Naive B cell (primary cell): ENCODE measurements at regions not wholly inside any gene's neighbourhood (a gene's known extent, or its start where the extent isn't known, plus 50 kb on each side); places are given as distances from the start of the nearest gene placed in this dataset.
"Not testable (repeated sequence)": the region's sequence is repeated elsewhere in the genome, so short reads cannot be mapped to it uniquely, and the experiment has no call there.

Source experiments
- ATAC-seq, 2 donors: fragments of 150-1000 bp; cut with Tn5 transposase; 2 replicates each; pipeline ENCODE4 v1.10.0; 2021; ENCODE audit warnings: low read depth in 2 of 2, mild to moderate bottlenecking in 2 of 2, moderate library complexity in 2 of 2
- DNase-seq: peaks from one replicate; pipeline ENCODE4 v3.0.0; 2022
- H3K27ac Mint-ChIP-seq, 6 donors: one replicate each; pipeline ENCODE4 v1.8.0; 2020 to 2022; ENCODE audit warnings: mild to moderate bottlenecking in 6 of 6, mixed read lengths in 6 of 6, moderate library complexity in 5 of 6, inconsistent platforms in 2 of 6
- H3K27me3 Mint-ChIP-seq, 3 donors: one replicate each; pipeline ENCODE4 v1.8.0; 2021 to 2022; ENCODE audit warnings: mixed read lengths in 3 of 3, mild to moderate bottlenecking in 1 of 3
- H3K36me3 Mint-ChIP-seq, 2 donors: one replicate each; pipeline ENCODE4 v1.8.0; 2020 to 2022; ENCODE audit warnings: mixed read lengths in 2 of 2, inconsistent platforms in 1 of 2, mild to moderate bottlenecking in 1 of 2
- H3K4me1 Mint-ChIP-seq, 3 donors: one replicate each; pipeline ENCODE4 v1.8.0; 2020 to 2022; ENCODE audit warnings: mixed read lengths in 3 of 3, inconsistent platforms in 1 of 3, mild to moderate bottlenecking in 1 of 3, moderate library complexity in 1 of 3
- H3K4me3 Mint-ChIP-seq, 8 donors: one replicate each; pipeline ENCODE4 v1.8.0; 2020 to 2022; ENCODE audit warnings: mild to moderate bottlenecking in 8 of 8, mixed read lengths in 8 of 8, moderate library complexity in 8 of 8, inconsistent platforms in 2 of 8
- H3K9me3 Mint-ChIP-seq, 7 donors: one replicate each; pipeline ENCODE4 v1.8.0; 2020 to 2022; ENCODE audit warnings: mixed read lengths in 7 of 7, mild to moderate bottlenecking in 5 of 7, inconsistent platforms in 2 of 7, moderate library complexity in 1 of 7

- ATAC-seq (peak; percentile 73 to 80), DNase-seq (no peak)
- Mint-ChIP-seq H3K4me3 (peak overlapping the region in 2 of 8 donors; percentile 44 to 49), H3K4me1 (peaks cover 7 to 25% (median 8%) of the 10 kb centered on the region in 3 donors), H3K36me3 (peaks cover 6 to 12% of the 10 kb centered on the region in 2 donors), H3K27me3 (no peaks in the 10 kb centered on the region), H3K9me3 (peaks cover 12 to 38% (median 26%) of the 10 kb centered on the region in 7 donors), H3K27ac (peak overlapping the region in 3 of 6 donors; percentile 47 to 90 (median 86))
Observed at GRCh38 chr4:79673898-79674297, 265.9 kb upstream of the GK2 start.

- H3K4me1 Mint-ChIP-seq = peaks cover 7 to 25% (median 8%) of the 10 kb centered on the region in 3 donors
- no peaks in the 10 kb centered on the region for H3K27me3 Mint-ChIP-seq
- peaks cover 16 to 42% (median 29%) of the 10 kb centered on the region in 7 donors for H3K9me3 Mint-ChIP-seq
- H3K4me3 Mint-ChIP-seq = no peak overlapping the region
- peaks cover 11 to 13% of the 10 kb centered on the region in 2 donors for H3K36me3 Mint-ChIP-seq
- DNase-seq (no peak), ATAC-seq (peak; percentile 50 to 76)
- peak overlapping the region in 2 of 6 donors; percentile 48 to 69 for H3K27ac Mint-ChIP-seq
Observed at GRCh38 chr4:79673377-79673776, 265.3 kb upstream of the GK2 start.

GRCh38 chr4:79666875-79667274 is 258.8 kb upstream of the GK2 start:
- Mint-ChIP-seq H3K27me3 (no peaks in the 10 kb centered on the region), H3K36me3 (peaks cover 13% of the 10 kb centered on the region in 2 donors), H3K4me1 (peaks cover 3 to 12% (median 11%) of the 10 kb centered on the region in 3 donors), H3K4me3 (peak overlapping the region in 1 of 8 donors; percentile 19), H3K9me3 (peaks cover 16 to 29% (median 26%) of the 10 kb centered on the region in 7 donors), H3K27ac (no peak overlapping the region)
- no peak for DNase-seq
- ATAC-seq = peak in 1 of 2 donors; percentile 51

- peaks cover 16 to 29% (median 23%) of the 10 kb centered on the region in 7 donors for H3K9me3 Mint-ChIP-seq
- no peak for DNase-seq
- H3K4me1 Mint-ChIP-seq = peaks cover 3 to 12% (median 11%) of the 10 kb centered on the region in 3 donors
- no peak for ATAC-seq
- H3K36me3 Mint-ChIP-seq = peaks cover 13% of the 10 kb centered on the region in 2 donors
- no peaks in the 10 kb centered on the region for H3K27me3 Mint-ChIP-seq
- H3K4me3 Mint-ChIP-seq = no peak overlapping the region
- H3K27ac Mint-ChIP-seq = no peak overlapping the region
Observed at GRCh38 chr4:79666112-79666511, 258.1 kb upstream of the GK2 start.

GRCh38 chr4:79663865-79664264 is 255.8 kb upstream of the GK2 start:
- DNase-seq (no peak), ATAC-seq (no peak)
- peaks cover 1 to 7% of the 10 kb centered on the region in 2 donors for H3K36me3 Mint-ChIP-seq

GRCh38 chr4:79663141-79663540 is 255.1 kb upstream of the GK2 start:
- Mint-ChIP-seq H3K27me3 (no peaks in the 10 kb centered on the region), H3K9me3 (peaks cover 4 to 17% (median 13%) of the 10 kb centered on the region in 7 donors), H3K27ac (no peak overlapping the region), H3K36me3 (no peaks in the 10 kb centered on the region), H3K4me1 (peaks cover 3 to 12% (median 11%) of the 10 kb centered on the region in 3 donors), H3K4me3 (no peak overlapping the region)
- ATAC-seq = peak; percentile 45 to 53
- DNase-seq = no peak

More at GRCh38 chr4:79663865-79664264, 255.8 kb upstream of the GK2 start:
- H3K4me3 Mint-ChIP-seq = no peak overlapping the region
- peaks cover 3 to 12% (median 11%) of the 10 kb centered on the region in 3 donors for H3K4me1 Mint-ChIP-seq
- no peaks in the 10 kb centered on the region for H3K27me3 Mint-ChIP-seq
- no peak overlapping the region for H3K27ac Mint-ChIP-seq
- H3K9me3 Mint-ChIP-seq = peaks cover 5 to 17% (median 13%) of the 10 kb centered on the region in 7 donors

- H3K9me3 Mint-ChIP-seq = peaks cover 4 to 22% (median 18%) of the 10 kb centered on the region in 7 donors
- no peak for ATAC-seq
Observed at GRCh38 chr4:79662651-79663050, 254.6 kb upstream of the GK2 start.

GRCh38 chr4:79661196-79661595 is 253.2 kb upstream of the GK2 start:
- Mint-ChIP-seq H3K36me3 (no peaks in the 10 kb centered on the region), H3K9me3 (peaks cover 4 to 28% (median 23%) of the 10 kb centered on the region in 7 donors), H3K27ac (no peak overlapping the region), H3K4me3 (no peak overlapping the region), H3K27me3 (no peaks in the 10 kb centered on the region), H3K4me1 (peaks cover 3 to 8% (median 6%) of the 10 kb centered on the region in 3 donors)
- DNase-seq = no peak
- no peak for ATAC-seq

More at GRCh38 chr4:79662651-79663050, 254.6 kb upstream of the GK2 start:
- Mint-ChIP-seq H3K36me3 (no peaks in the 10 kb centered on the region), H3K4me3 (no peak overlapping the region), H3K4me1 (peaks cover 3 to 12% (median 11%) of the 10 kb centered on the region in 3 donors), H3K27ac (no peak overlapping the region), H3K27me3 (no peaks in the 10 kb centered on the region)
- DNase-seq = no peak

DNA sequence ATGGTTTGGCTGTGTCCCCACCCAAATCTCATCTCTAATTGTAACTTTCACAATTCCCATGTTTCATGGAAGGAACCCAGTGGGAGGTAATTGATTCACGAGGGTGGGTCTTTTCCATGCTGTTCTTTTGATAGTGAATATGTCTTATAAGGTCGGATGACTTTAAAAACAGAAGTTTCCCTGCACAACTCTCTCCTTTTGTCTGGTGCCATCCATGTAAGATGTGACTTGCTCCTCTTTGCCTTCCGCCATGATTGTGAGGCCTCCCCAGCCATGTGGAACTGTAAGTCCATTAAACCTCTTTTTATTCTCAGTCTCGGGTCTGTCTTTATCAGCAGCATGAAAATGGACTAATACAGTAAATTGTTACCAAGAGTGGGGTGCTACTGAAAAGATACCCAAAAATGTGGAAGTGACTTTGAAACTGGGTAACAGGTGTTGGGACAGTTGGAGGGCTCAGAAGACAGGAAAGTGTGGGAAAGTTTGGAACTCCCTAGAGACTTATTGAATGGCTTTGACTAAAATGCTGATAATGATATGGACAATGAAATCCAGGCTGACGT is 251.4 kb upstream of the GK2 start:
- peaks cover 4 to 28% (median 23%) of the 10 kb centered on the region in 7 donors for H3K9me3 Mint-ChIP-seq
- H3K4me1 Mint-ChIP-seq, H3K27ac Mint-ChIP-seq, ATAC-seq, H3K4me3 Mint-ChIP-seq, H3K36me3 Mint-ChIP-seq, DNase-seq, H3K27me3 Mint-ChIP-seq: not testable (repeated sequence)

DNA sequence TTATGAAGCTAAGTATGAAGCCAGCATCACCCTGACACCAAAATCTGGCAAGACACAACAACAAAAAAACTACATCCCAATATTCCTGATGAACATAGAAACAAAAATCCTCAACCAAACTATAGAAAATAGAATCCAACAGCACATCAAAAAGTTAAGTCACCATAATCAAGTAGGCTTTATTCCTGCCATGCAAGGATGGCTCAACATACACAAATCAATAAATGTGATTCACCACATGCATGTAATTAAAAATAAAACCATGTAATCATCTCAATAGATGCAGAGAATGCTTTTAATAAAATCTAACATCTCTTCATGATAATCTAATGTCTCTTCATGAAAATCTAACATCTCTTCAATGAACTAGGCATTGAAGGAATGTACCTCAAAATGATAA is 249.4 kb upstream of the GK2 start:
- Mint-ChIP-seq H3K27me3 (no peaks in the 10 kb centered on the region), H3K27ac (peak overlapping the region in 1 of 6 donors; percentile 45), H3K4me3 (no peak overlapping the region), H3K4me1 (no peaks in the 10 kb centered on the region), H3K9me3 (peaks cover 4 to 28% (median 23%) of the 10 kb centered on the region in 7 donors), H3K36me3 (no peaks in the 10 kb centered on the region)
- DNase-seq (no peak), ATAC-seq (no peak)

GRCh38 chr4:79653871-79654270 is 245.8 kb upstream of the GK2 start:
- ATAC-seq (no peak), DNase-seq (no peak)
- Mint-ChIP-seq H3K4me1 (no peaks in the 10 kb centered on the region), H3K36me3 (no peaks in the 10 kb centered on the region), H3K4me3 (no peak overlapping the region), H3K27me3 (no peaks in the 10 kb centered on the region), H3K9me3 (peaks cover 0 to 18% (median 14%) of the 10 kb centered on the region in 7 donors), H3K27ac (no peak overlapping the region)

DNA sequence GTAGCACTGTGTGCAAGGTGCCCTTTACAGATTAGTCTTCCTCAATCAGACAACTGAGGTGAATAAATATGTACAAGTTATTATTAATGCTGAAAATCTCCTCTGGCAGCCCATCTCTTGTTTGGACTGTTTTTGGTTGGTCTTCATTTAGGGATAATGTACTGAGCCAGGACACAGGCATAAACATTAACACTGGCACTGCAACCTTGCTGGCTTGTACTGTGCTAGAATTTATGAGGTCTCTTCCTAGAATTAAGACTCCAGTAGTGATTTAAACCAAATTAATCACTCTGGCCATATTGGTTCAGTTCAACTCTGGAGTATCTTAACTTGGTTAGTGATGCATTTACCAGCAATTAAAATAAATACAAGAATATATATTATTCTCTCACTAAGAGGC is 244.7 kb upstream of the GK2 start:
- Mint-ChIP-seq H3K4me1 (no peaks in the 10 kb centered on the region), H3K9me3 (peaks cover 0 to 8% (median 6%) of the 10 kb centered on the region in 7 donors), H3K27me3 (no peaks in the 10 kb centered on the region), H3K36me3 (no peaks in the 10 kb centered on the region), H3K27ac (no peak overlapping the region), H3K4me3 (no peak overlapping the region)
- DNase-seq (no peak), ATAC-seq (no peak)

- no peak overlapping the region for H3K27ac Mint-ChIP-seq
- H3K4me1 Mint-ChIP-seq = no peaks in the 10 kb centered on the region
- DNase-seq = no peak
- no peak for ATAC-seq
- peaks cover 0 to 3% (median 2%) of the 10 kb centered on the region in 7 donors for H3K9me3 Mint-ChIP-seq
- no peak overlapping the region for H3K4me3 Mint-ChIP-seq
- H3K36me3 Mint-ChIP-seq = no peaks in the 10 kb centered on the region
- no peaks in the 10 kb centered on the region for H3K27me3 Mint-ChIP-seq
Observed at GRCh38 chr4:79652232-79652631, 244.2 kb upstream of the GK2 start.

GRCh38 chr4:79651456-79651855 is 243.4 kb upstream of the GK2 start:
- Mint-ChIP-seq H3K4me3 (no peak overlapping the region), H3K36me3 (no peaks in the 10 kb centered on the region), H3K4me1 (no peaks in the 10 kb centered on the region), H3K27me3 (no peaks in the 10 kb centered on the region), H3K27ac (no peak overlapping the region), H3K9me3 (no peaks in the 10 kb centered on the region)
- DNase-seq (no peak), ATAC-seq (no peak)
